WTC11 (cell line): ENCODE measurements at regions not wholly inside any gene's neighbourhood (a gene's known extent, or its start where the extent isn't known, plus 50 kb on each side); places are given as distances from the start of the nearest gene placed in this dataset.

Source experiments
- CREB1 ChIP-seq: sonication (generic); formaldehyde crosslinking; IDR thresholded peaks from 2 replicates; pipeline ENCODE4 v1.8.0; 2023; ENCODE audit warnings: mild to moderate bottlenecking, missing genetic modification reagents
- CTCF ChIP-seq: fragments of 200-600 bp; IDR thresholded peaks from 2 replicates; pipeline ENCODE4 v1.8.0; 2022; ENCODE audit warnings: antibody characterized with exemption
- ESRRA ChIP-seq: sonication (generic); formaldehyde crosslinking; IDR thresholded peaks from 2 replicates; pipeline ENCODE4 v1.8.1; 2022; ENCODE audit warnings: mild to moderate bottlenecking, missing genetic modification reagents, borderline replicate concordance
- GABPB1 ChIP-seq: sonication (generic); formaldehyde crosslinking; IDR thresholded peaks from 2 replicates; pipeline ENCODE4 v1.8.1; 2023; ENCODE audit warnings: mild to moderate bottlenecking, missing genetic modification reagents
- GRHL2 ChIP-seq: fragments of 250-450 bp; sonication (Bioruptor Pico); IDR thresholded peaks from 2 replicates; pipeline ENCODE4 v1.8.0; 2022; ENCODE audit warnings: mild to moderate bottlenecking, moderate library complexity; ENCODE audit not compliant: insufficient replicate concordance, severe bottlenecking
- NFE2L1 ChIP-seq: sonication (generic); formaldehyde crosslinking; IDR thresholded peaks from 2 replicates; pipeline ENCODE4 v1.8.1; 2023; ENCODE audit warnings: missing genetic modification reagents
- RORB ChIP-seq: fragments of 250-450 bp; sonication (Bioruptor Pico); IDR thresholded peaks from 2 replicates; pipeline ENCODE4 v1.9.0; 2021; ENCODE audit warnings: mild to moderate bottlenecking
- ZNF263 ChIP-seq: sonication (generic); formaldehyde crosslinking; IDR thresholded peaks from 2 replicates; pipeline ENCODE4 v1.8.1; 2022; ENCODE audit warnings: low read depth, mild to moderate bottlenecking, moderate library complexity, missing genetic modification reagents
- TF ChIP-seq, protein P1 (sequence below): sonication (generic); formaldehyde crosslinking; IDR thresholded peaks from 2 replicates; pipeline ENCODE4 v1.8.1; 2023; ENCODE audit warnings: mild to moderate bottlenecking, missing genetic modification reagents, moderate library complexity
- TF ChIP-seq, protein P2 (sequence below): sonication (generic); formaldehyde crosslinking; IDR thresholded peaks from 2 replicates; pipeline ENCODE4 v1.8.0; 2022; ENCODE audit warnings: mild to moderate bottlenecking, missing genetic modification reagents

- TF ChIP-seq CREB1 (CRISPR knock-in tag) (no peak), GABPB1 (no peak), CTCF (no peak), RORB (CRISPR knock-in tag) (no peak), GRHL2 (CRISPR knock-in tag) (no peak), ZNF263 (CRISPR knock-in tag) (no peak), ESRRA (CRISPR knock-in tag) (no peak), NFE2L1 (CRISPR knock-in tag) (no peak)
- TF ChIP-seq, protein P1, sequence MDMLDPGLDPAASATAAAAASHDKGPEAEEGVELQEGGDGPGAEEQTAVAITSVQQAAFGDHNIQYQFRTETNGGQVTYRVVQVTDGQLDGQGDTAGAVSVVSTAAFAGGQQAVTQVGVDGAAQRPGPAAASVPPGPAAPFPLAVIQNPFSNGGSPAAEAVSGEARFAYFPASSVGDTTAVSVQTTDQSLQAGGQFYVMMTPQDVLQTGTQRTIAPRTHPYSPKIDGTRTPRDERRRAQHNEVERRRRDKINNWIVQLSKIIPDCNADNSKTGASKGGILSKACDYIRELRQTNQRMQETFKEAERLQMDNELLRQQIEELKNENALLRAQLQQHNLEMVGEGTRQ (CRISPR knock-in tag) = no peak
- TF ChIP-seq, protein P2, sequence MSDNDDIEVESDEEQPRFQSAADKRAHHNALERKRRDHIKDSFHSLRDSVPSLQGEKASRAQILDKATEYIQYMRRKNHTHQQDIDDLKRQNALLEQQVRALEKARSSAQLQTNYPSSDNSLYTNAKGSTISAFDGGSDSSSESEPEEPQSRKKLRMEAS (CRISPR knock-in tag) = no peak
Measured at GRCh38 chr13:47623862-47624261, 377.2 kb downstream of the SUCLA2 start.
